CD4-positive, CD25-positive, alpha-beta regulatory T cell (primary cell): ENCODE measurements at regions not wholly inside any gene's neighbourhood (a gene's known extent, or its start where the extent isn't known, plus 50 kb on each side); places are given as distances from the start of the nearest gene placed in this dataset.

Source experiments
- ATAC-seq, 2 donors: fragments of 150-1000 bp; cut with Tn5 transposase; one replicate each; pipeline ENCODE4 v1.10.0; 2021; ENCODE audit warnings: low read depth in 2 of 2, moderate number of reproducible peaks in 2 of 2, moderate library complexity in 1 of 2
- DNase-seq, 3 donors: peaks; one replicate each; pipeline versions ENCODE4 v3.0.0 to v3.0.0-alpha.2; 2012 to 2022; ENCODE audit warnings: mixed read lengths in 1 of 3
- H3K27ac ChIP-seq: one replicate; pipeline ENCODE4 v1.7.0; 2013; ENCODE audit warnings: mild to moderate bottlenecking, low read length; ENCODE audit not compliant: insufficient read depth, poor library complexity, severe bottlenecking
- H3K27me3 ChIP-seq: one replicate; pipeline ENCODE4 v1.7.0; 2013; ENCODE audit warnings: low read length; ENCODE audit not compliant: control insufficient read depth, insufficient read depth
- H3K36me3 ChIP-seq: one replicate; pipeline ENCODE4 v1.7.0; 2013; ENCODE audit warnings: mild to moderate bottlenecking, low read length, moderate library complexity; ENCODE audit not compliant: control insufficient read depth, insufficient read depth
- H3K4me1 ChIP-seq: 2 replicates; pipeline ENCODE4 v1.7.0; 2013; ENCODE audit warnings: mild to moderate bottlenecking, low read length; ENCODE audit not compliant: insufficient read depth, control insufficient read depth, poor library complexity, severe bottlenecking
- H3K4me3 ChIP-seq: one replicate; pipeline ENCODE4 v1.7.0; 2013; ENCODE audit warnings: low read depth, mild to moderate bottlenecking, low read length, moderate library complexity
- H3K9me3 ChIP-seq, 2 experiments: 1 replicate in 1 of 2; 2 replicates in 1 of 2; pipeline ENCODE4 v1.7.0; 2013; ENCODE audit warnings: low read length in 2 of 2, mild to moderate bottlenecking in 1 of 2, moderate library complexity in 1 of 2; ENCODE audit not compliant: control insufficient read depth in 2 of 2
- H3K27ac Mint-ChIP-seq, 3 donors: one replicate each; pipeline ENCODE4 v1.8.0; 2020 to 2022; ENCODE audit warnings: mild to moderate bottlenecking in 3 of 3, mixed read lengths in 3 of 3, moderate library complexity in 2 of 3
- H3K27me3 Mint-ChIP-seq: one replicate; pipeline ENCODE4 v1.8.0; 2022; ENCODE audit warnings: mild to moderate bottlenecking, mixed read lengths
- H3K36me3 Mint-ChIP-seq: one replicate; pipeline ENCODE4 v1.8.0; 2020; ENCODE audit warnings: mixed read lengths
- H3K4me1 Mint-ChIP-seq, 4 donors: one replicate each; pipeline ENCODE4 v1.8.0; 2020 to 2022; ENCODE audit warnings: mixed read lengths in 4 of 4, mild to moderate bottlenecking in 1 of 4
- H3K4me3 Mint-ChIP-seq, 4 donors: one replicate each; pipeline ENCODE4 v1.8.0; 2020 to 2022; ENCODE audit warnings: mild to moderate bottlenecking in 4 of 4, mixed read lengths in 4 of 4, moderate library complexity in 3 of 4
- H3K9me3 Mint-ChIP-seq, 7 donors: one replicate each; pipeline ENCODE4 v1.8.0; 2020 to 2022; ENCODE audit warnings: mixed read lengths in 7 of 7, mild to moderate bottlenecking in 3 of 7, moderate library complexity in 2 of 7

GRCh38 chr2:45068571-45069140 lies 59.4 kb upstream of the SIX2 start:
- Histone ChIP-seq H3K36me3 (no peaks in the 10 kb centered on the region), H3K9me3 (no peaks in the 10 kb centered on the region), H3K27me3 (no peaks in the 10 kb centered on the region), H3K27ac (no peak overlapping the region), H3K4me3 (no peak overlapping the region), H3K4me1 (no peaks in the 10 kb centered on the region)
- H3K9me3 Mint-ChIP-seq: peaks cover 0 to 2% (median 0%) of the 10 kb centered on the region in 7 donors
- ATAC-seq (no peak), DNase-seq (no peak)
- H3K36me3 Mint-ChIP-seq: no peaks in the 10 kb centered on the region
- no peaks in the 10 kb centered on the region for H3K4me1 Mint-ChIP-seq
- H3K4me3 Mint-ChIP-seq: no peak overlapping the region
- H3K27me3 Mint-ChIP-seq: peaks cover 9% of the 10 kb centered on the region
- H3K27ac Mint-ChIP-seq: no peak overlapping the region

- ATAC-seq (no peak), DNase-seq (no peak)
- Mint-ChIP-seq H3K36me3 (no peaks in the 10 kb centered on the region), H3K4me3 (no peak overlapping the region), H3K4me1 (no peaks in the 10 kb centered on the region), H3K27ac (no peak overlapping the region), H3K27me3 (peaks cover 9% of the 10 kb centered on the region), H3K9me3 (peaks cover 0 to 2% (median 0%) of the 10 kb centered on the region in 7 donors)
- H3K27me3 ChIP-seq: no peaks in the 10 kb centered on the region
- no peaks in the 10 kb centered on the region for H3K4me1 ChIP-seq
- no peaks in the 10 kb centered on the region for H3K36me3 ChIP-seq
- H3K4me3 ChIP-seq: no peak overlapping the region
- no peaks in the 10 kb centered on the region for H3K9me3 ChIP-seq
- no peak overlapping the region for H3K27ac ChIP-seq
Observed at GRCh38 chr2:45067859-45068570, 58.8 kb upstream of the SIX2 start.
